Loucy (cell line): ENCODE measurements at regions not wholly inside any gene's neighbourhood (a gene's known extent, or its start where the extent isn't known, plus 50 kb on each side); places are given as distances from the start of the nearest gene placed in this dataset.

Experiments
- EZH2phosphoT487 ChIP-seq: fragments of 200-600 bp; IDR thresholded peaks from 2 replicates; pipeline ENCODE4 v1.6.1; 2018; ENCODE audit warnings: antibody characterized with exemption, mild to moderate bottlenecking, moderate library complexity, borderline replicate concordance
- TF ChIP-seq, protein P1 (sequence below): fragments of 200-600 bp; sonication (generic); conservative IDR thresholded peaks from 2 replicates; pipeline ENCODE4 v1.5.1; 2014; ENCODE audit warnings: mild to moderate bottlenecking, antibody characterized with exemption, low read length

DNA sequence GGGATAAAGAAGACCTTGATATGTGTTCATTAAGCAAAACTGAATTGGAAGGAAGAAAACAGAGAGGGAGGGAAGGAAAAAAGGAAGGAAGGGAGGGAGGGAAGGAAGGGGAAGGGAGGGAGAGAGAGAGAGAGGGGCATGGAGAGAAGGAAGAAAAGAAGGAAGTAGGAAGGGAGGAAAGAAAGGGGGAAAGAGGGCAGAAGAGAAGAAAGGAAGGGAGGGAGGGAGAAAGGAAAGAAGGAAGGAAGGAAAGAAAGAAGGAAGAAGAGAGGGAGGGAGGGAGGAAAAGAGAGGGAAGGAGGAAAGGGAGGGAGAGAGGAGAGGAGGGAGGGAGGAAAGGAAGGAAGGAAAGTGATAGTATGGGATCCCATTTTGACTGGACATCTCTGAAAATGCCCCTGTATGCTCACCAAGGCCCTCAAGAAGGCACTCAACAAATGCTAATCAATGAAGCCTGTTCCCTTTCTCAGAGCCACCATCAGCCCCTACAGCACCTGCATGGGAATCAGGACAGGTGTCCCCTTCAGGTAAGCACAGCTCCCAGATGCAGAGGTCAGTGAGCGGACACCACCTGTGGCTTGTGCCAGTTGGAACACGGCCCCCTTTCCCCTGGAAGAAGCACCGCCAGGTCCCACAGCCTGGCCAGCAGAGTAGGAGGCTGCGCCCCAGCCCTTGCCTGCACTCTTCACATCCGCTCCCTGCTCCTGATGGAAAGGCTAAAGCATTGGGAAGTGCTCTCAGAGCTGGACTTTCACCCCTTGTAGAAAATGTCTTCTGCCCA lies 161.4 kb upstream of the DIO3 start:
- TF ChIP-seq, protein P1, sequence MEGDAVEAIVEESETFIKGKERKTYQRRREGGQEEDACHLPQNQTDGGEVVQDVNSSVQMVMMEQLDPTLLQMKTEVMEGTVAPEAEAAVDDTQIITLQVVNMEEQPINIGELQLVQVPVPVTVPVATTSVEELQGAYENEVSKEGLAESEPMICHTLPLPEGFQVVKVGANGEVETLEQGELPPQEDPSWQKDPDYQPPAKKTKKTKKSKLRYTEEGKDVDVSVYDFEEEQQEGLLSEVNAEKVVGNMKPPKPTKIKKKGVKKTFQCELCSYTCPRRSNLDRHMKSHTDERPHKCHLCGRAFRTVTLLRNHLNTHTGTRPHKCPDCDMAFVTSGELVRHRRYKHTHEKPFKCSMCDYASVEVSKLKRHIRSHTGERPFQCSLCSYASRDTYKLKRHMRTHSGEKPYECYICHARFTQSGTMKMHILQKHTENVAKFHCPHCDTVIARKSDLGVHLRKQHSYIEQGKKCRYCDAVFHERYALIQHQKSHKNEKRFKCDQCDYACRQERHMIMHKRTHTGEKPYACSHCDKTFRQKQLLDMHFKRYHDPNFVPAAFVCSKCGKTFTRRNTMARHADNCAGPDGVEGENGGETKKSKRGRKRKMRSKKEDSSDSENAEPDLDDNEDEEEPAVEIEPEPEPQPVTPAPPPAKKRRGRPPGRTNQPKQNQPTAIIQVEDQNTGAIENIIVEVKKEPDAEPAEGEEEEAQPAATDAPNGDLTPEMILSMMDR, result no peak
- TF ChIP-seq EZH2phosphoT487, result no peak
